DOHH2 (cell line): ENCODE measurements at regions not wholly inside any gene's neighbourhood (a gene's known extent, or its start where the extent isn't known, plus 50 kb on each side); places are given as distances from the start of the nearest gene placed in this dataset.

Experiments
- CTCF ChIP-seq: fragments of 200-600 bp; sonication (generic); IDR thresholded peaks from one replicate; pipeline ENCODE4 v1.5.1; 2014; ENCODE audit warnings: antibody characterized with exemption, mild to moderate bottlenecking, low read depth, low read length; ENCODE audit not compliant: poor library complexity, severe bottlenecking
- EZH2phosphoT487 ChIP-seq: fragments of 200-600 bp; sonication (generic); IDR thresholded peaks from 2 replicates; pipeline ENCODE4 v1.6.1; 2017; ENCODE audit warnings: borderline replicate concordance, mild to moderate bottlenecking, antibody characterized with exemption, low read length, moderate library complexity, mixed read lengths

GRCh38 chr6:168867247-168868102, 386.2 kb downstream of the THBS2 start:
- no peak for TF ChIP-seq CTCF
- TF ChIP-seq EZH2phosphoT487: no peak
